ENCODE measurements at regions not wholly inside any gene's neighbourhood (a gene's known extent, or its start where the extent isn't known, plus 50 kb on each side); places are given as distances from the start of the nearest gene placed in this dataset.

DNA sequence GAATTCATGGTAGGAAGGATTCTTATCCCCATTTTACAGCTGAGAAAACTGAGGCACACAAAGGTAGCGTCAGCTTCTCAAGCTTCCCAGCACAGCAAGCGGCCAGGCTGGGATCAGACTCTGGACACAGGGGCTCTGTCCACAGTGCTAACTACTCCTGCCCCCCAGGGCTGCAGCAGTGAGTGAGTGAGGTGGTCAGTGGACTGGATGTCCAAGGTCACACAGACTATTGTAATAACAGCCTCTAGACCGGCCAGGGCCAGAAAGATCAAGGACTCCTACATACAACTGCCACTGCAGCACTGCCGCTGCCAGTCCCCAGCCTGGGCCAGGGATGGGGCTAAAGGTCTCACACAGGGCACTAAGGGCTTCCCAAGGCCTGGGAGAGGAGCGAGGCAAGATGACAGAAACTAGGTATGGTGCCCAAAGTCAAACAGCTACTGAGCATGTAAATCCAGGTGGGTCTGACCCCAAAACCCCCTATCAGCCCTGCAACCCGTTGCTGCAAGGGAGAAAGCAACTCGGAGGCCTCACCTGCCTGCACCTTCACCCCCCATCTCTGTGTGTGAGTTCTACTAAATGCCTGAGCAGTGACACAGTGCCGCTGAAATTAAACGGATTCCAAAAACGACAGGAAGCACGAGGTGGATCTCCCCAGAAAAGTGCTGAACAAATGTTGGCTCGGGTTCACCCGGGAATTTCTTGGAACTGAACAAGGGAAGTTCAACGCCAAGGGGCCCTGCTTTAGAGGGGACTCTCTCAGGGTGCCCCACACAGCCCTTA, 161.8 kb upstream of the GRK3 start:
- CTCF ChIA-PET, result no interaction called here
- H3K4me3 ChIP-seq (ENCODE audit: control extremely low read depth in 1 of 5, extremely low read depth in 1 of 5, insufficient read depth in 1 of 5, low read depth in 2 of 5, low read length in 4 of 5), result no peak overlapping the region
- POLR2A ChIA-PET, result no interaction called here
- ATAC-seq (ENCODE audit: low read depth) (no peak), DNase-seq (no peak)
- H3K4me2 ChIP-seq (replicated peaks; ENCODE audit: low read depth, low read length, poor library complexity, severe bottlenecking), result peak overlapping the region; percentile 90
- H3K9ac ChIP-seq (ENCODE audit: low read length), result peak overlapping the region; percentile 65
- H3K27ac Mint-ChIP-seq, result peak overlapping the region; percentile 72
- H3K27ac ChIP-seq (ENCODE audit: low read length in 2 of 2), result no peak overlapping the region
- TF ChIP-seq EZH2 (IDR thresholded peaks at IDR 0.05; ENCODE audit: borderline replicate concordance, insufficient read depth, low read depth, low read length, poor library complexity, severe bottlenecking) (no peak), CTCF (IDR thresholded peaks at IDR 0.05) (no peak)
- H3K27me3 Mint-ChIP-seq, result no peaks in the 10 kb centered on the region
- no peaks in the 10 kb centered on the region for H3K9me3 ChIP-seq (ENCODE audit: control extremely low read depth in 1 of 3, control insufficient read depth in 2 of 3, insufficient read depth in 1 of 3, low read length in 2 of 3)
- H3K79me2 ChIP-seq (ENCODE audit: control insufficient read depth, insufficient read depth, low read length), result peaks cover 77% of the 10 kb centered on the region
- peaks cover 40 to 55% of the 10 kb centered on the region in 2 donors for H3K4me1 ChIP-seq (ENCODE audit: control insufficient read depth in 2 of 2, insufficient read depth in 2 of 2, low read length in 2 of 2)
- WGBS (ENCODE audit: insufficient coverage), result 43% methylated on average over 13 of the region's 14 CpGs
- H4K20me1 ChIP-seq (ENCODE audit: control insufficient read depth, insufficient read depth, low read length, poor library complexity, severe bottlenecking), result peaks cover 32% of the 10 kb centered on the region
- H3K27me3 ChIP-seq (replicated peaks in 1 of 4; ENCODE audit: control extremely low read depth in 1 of 4, control insufficient read depth in 3 of 4, insufficient read depth in 4 of 4, low read length in 3 of 4), result no peaks in the 10 kb centered on the region
- H3K4me1 Mint-ChIP-seq, result peaks cover 53% of the 10 kb centered on the region
- intact Hi-C loops (cut with micrococcal nuclease), result no loop called here
- no peaks in the 10 kb centered on the region for H3K36me3 ChIP-seq (replicated peaks in 1 of 2; ENCODE audit: control extremely low read depth in 1 of 2, control insufficient read depth in 1 of 2, extremely low read depth in 1 of 2, insufficient read depth in 2 of 2, low read length in 1 of 2)
- peak overlapping the region; percentile 93 for H3K4me3 Mint-ChIP-seq
- no peaks in the 10 kb centered on the region for H3K9me3 Mint-ChIP-seq (ENCODE audit: insufficient read depth)
- no peak overlapping the region for H2AFZ ChIP-seq (ENCODE audit: insufficient read depth, low read depth, low read length, poor library complexity, severe bottlenecking)

DNA sequence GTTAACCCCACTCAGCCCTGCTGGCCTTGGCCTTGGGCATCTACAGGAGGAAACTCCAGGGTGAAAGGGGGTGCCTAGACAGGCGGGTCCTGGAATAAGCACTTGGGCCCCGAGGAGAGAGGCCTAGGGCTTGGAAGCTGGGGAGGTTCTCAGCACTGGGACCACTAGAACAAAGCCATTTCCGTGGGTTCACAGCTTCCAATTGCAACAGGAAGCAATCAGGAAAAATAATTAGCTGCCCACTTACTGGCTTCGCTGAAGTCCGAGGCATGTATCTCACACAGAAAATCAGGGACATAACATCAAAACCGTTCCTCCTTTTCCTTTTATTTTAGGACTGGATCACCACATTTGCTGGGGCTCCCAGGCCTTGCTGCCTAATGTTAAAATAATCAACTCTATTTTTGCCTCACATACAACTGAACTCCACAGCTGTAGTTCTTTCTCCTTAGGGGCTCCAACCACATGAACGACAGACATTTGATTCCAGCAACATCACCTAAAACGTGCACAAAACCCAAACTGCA, 161.1 kb upstream of the GRK3 start:
- no peaks in the 10 kb centered on the region for H3K9me3 ChIP-seq (ENCODE audit: control extremely low read depth in 1 of 3, control insufficient read depth in 2 of 3, insufficient read depth in 1 of 3, low read length in 2 of 3)
- TF ChIP-seq CTCF (IDR thresholded peaks at IDR 0.05) (no peak), EZH2 (IDR thresholded peaks at IDR 0.05; ENCODE audit: borderline replicate concordance, insufficient read depth, low read depth, low read length, poor library complexity, severe bottlenecking) (no peak)
- ATAC-seq (ENCODE audit: low read depth), result no peak
- H3K79me2 ChIP-seq (ENCODE audit: control insufficient read depth, insufficient read depth, low read length), result peaks cover 72% of the 10 kb centered on the region
- no peaks in the 10 kb centered on the region for H3K27me3 Mint-ChIP-seq
- peak overlapping the region; percentile 75 for H2AFZ ChIP-seq (ENCODE audit: insufficient read depth, low read depth, low read length, poor library complexity, severe bottlenecking)
- H3K4me3 Mint-ChIP-seq, result peak overlapping the region; percentile 93
- H3K27ac ChIP-seq (ENCODE audit: low read length in 2 of 2), result no peak overlapping the region
- 26% methylated on average over 8 of the region's 8 CpGs for WGBS (ENCODE audit: insufficient coverage)
- peaks cover 35 to 49% of the 10 kb centered on the region in 2 donors for H3K4me1 ChIP-seq (ENCODE audit: control insufficient read depth in 2 of 2, insufficient read depth in 2 of 2, low read length in 2 of 2)
- peak overlapping the region; percentile 67 for H3K27ac Mint-ChIP-seq
- H4K20me1 ChIP-seq (ENCODE audit: control insufficient read depth, insufficient read depth, low read length, poor library complexity, severe bottlenecking), result peaks cover 28% of the 10 kb centered on the region
- ChIA-PET POLR2A (interaction anchor here (0.8 kb wide), 1 partner anchor 15 kb away, joined by 4 read pairs; no protein-coding TSS in a partner anchor), CTCF (interaction anchor here (0.6 to 1.4 kb wide), 6 partner anchors 21 to 45 kb away, joined by 3 to 6 read pairs (median 3); no protein-coding TSS in a partner anchor)
- peak overlapping the region; percentile 65 for H3K9ac ChIP-seq (ENCODE audit: low read length)
- H3K9me3 Mint-ChIP-seq (ENCODE audit: insufficient read depth), result no peaks in the 10 kb centered on the region
- H3K36me3 ChIP-seq (replicated peaks in 1 of 2; ENCODE audit: control extremely low read depth in 1 of 2, control insufficient read depth in 1 of 2, extremely low read depth in 1 of 2, insufficient read depth in 2 of 2, low read length in 1 of 2), result no peaks in the 10 kb centered on the region
- H3K27me3 ChIP-seq (replicated peaks in 1 of 4; ENCODE audit: control extremely low read depth in 1 of 4, control insufficient read depth in 3 of 4, insufficient read depth in 4 of 4, low read length in 3 of 4), result no peaks in the 10 kb centered on the region
- H3K4me2 ChIP-seq (replicated peaks; ENCODE audit: low read depth, low read length, poor library complexity, severe bottlenecking), result peak overlapping the region; percentile 90
- peaks cover 50% of the 10 kb centered on the region for H3K4me1 Mint-ChIP-seq
- no peak for DNase-seq
- peak overlapping the region in 3 of 5 experiments; percentile 58 to 72 (median 65) for H3K4me3 ChIP-seq (ENCODE audit: control extremely low read depth in 1 of 5, extremely low read depth in 1 of 5, insufficient read depth in 1 of 5, low read depth in 2 of 5, low read length in 4 of 5)
- intact Hi-C loops (cut with micrococcal nuclease), result no loop called here

All from B cell (primary cell).